ENCODE measurements at regions not wholly inside any gene's neighbourhood (a gene's known extent, or its start where the extent isn't known, plus 50 kb on each side); places are given as distances from the start of the nearest gene placed in this dataset.
"Not testable (repeated sequence)": the region's sequence is repeated elsewhere in the genome, so short reads cannot be mapped to it uniquely, and the experiment has no call there.

DNA sequence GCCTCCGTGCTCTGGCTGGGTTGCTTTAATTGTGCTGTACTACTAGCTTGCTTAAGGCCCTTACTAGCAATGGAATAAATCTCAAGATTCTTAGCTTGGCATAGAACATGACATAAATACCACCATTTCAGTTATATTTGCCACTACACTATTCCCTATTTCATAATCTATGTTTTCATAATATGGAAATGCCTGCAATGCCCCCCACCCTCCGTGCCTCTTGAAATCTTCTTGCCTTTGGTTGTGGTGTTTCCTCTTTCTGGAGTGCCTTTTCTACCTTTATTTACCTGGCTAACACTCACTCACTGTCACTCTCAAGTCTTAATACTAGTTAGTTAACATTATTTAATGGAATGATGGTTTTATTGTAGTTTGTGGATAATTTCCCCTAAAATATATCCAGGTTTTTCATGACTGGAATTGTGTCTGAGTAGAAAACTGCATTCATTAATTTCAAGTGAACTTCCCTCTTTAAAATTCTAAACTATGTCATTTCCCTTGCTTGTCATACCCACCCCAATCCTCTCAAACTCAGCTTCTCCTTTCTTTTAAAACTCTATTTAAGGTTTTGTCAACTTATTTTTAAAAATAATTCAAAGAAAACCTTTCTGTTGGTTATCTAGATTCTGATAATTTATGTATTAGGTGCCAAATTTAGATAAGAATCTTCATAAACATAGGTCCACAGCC lies 521.7 kb upstream of the DAB2 start:
- H3K9ac ChIP-seq (ENCODE audit: low read length): no peak overlapping the region
- peak overlapping the region; percentile 7 for H3K27ac ChIP-seq (ENCODE audit: low read depth, low read length)
- H3K4me3 ChIP-seq (ENCODE audit: low read depth in 1 of 2, low read length in 2 of 2): no peak overlapping the region
- no peaks in the 10 kb centered on the region for H3K36me3 ChIP-seq (ENCODE audit: insufficient read depth, low read length)
- H3K4me1 ChIP-seq (ENCODE audit: insufficient read depth, low read length): no peaks in the 10 kb centered on the region
- H3K9me3 ChIP-seq (ENCODE audit: low read length): no peaks in the 10 kb centered on the region
- H3K27me3 ChIP-seq (ENCODE audit: control insufficient read depth in 1 of 2, insufficient read depth in 2 of 2, low read length in 2 of 2): no peaks in the 10 kb centered on the region

DNA sequence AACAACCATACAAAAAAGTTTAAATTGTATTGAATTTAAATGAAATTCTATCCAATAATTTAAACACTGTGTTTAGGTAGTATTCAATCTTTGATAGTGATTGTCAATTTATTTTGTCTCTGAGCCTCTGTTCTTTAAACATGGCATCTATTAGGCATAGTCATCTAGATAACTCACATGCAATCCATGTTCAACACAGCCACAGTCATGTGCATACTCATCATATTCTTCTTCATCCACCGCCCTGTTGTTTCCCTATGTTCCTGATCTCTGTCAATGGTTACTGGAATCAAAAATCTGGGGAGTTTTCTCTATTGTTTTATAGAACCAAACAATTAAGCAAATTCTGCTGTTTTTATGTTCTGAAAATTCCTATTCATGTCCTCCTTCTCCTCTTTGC lies 521.1 kb upstream of the DAB2 start:
- Histone ChIP-seq H3K4me3 (ENCODE audit: low read depth in 1 of 2, low read length in 2 of 2) (no peak overlapping the region), H3K27me3 (ENCODE audit: control insufficient read depth in 1 of 2, insufficient read depth in 2 of 2, low read length in 2 of 2) (no peaks in the 10 kb centered on the region), H3K9ac (ENCODE audit: low read length) (no peak overlapping the region), H3K9me3 (ENCODE audit: low read length) (no peaks in the 10 kb centered on the region), H3K27ac (ENCODE audit: low read depth, low read length) (no peak overlapping the region), H3K4me1 (ENCODE audit: insufficient read depth, low read length) (no peaks in the 10 kb centered on the region), H3K36me3 (ENCODE audit: insufficient read depth, low read length) (no peaks in the 10 kb centered on the region)

DNA sequence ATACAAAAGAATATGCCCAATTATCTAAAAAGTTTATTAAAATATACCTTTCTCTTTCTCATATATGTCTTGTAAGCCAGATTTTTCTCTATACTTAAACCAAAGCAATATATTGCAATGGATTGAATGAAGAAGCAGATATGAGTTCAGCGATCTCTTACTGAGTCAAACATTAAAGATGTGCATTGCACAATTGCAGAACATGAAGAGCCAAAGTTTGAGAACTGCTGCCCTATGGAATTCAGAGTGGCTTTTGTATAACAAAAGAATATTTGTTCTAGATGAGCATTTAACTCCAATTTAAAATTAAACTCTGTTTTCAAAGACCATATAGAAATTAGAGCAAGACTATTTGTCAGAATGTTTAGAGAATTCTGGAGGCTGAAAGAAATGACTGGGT lies 519.0 kb upstream of the DAB2 start:
- Histone ChIP-seq H3K27ac (ENCODE audit: low read depth, low read length) (no peak overlapping the region), H3K9me3 (ENCODE audit: low read length) (no peaks in the 10 kb centered on the region), H3K36me3 (ENCODE audit: insufficient read depth, low read length) (no peaks in the 10 kb centered on the region), H3K4me1 (ENCODE audit: insufficient read depth, low read length) (no peaks in the 10 kb centered on the region), H3K9ac (ENCODE audit: low read length) (no peak overlapping the region), H3K27me3 (ENCODE audit: control insufficient read depth in 1 of 2, insufficient read depth in 2 of 2, low read length in 2 of 2) (no peaks in the 10 kb centered on the region), H3K4me3 (ENCODE audit: low read depth in 1 of 2, low read length in 2 of 2) (no peak overlapping the region)

DNA sequence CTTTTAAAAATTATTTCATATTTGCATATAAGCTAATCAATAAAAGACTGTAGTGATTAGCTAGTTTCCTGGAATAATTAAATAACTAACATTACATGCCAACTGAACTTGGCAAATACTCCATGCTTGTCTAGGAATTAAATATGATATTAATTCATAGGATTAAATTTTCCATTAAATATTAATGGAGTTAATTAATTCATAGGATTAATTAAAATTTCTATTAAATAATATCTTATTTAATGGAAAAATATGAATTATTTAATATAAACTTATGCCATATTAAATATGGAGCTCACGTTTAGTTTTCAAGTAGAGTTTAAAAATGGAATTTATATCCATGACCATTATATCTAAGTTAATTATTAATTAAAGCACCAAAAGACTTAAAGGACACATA lies 517.8 kb upstream of the DAB2 start:
- no peaks in the 10 kb centered on the region for H3K36me3 ChIP-seq (ENCODE audit: insufficient read depth, low read length)
- H3K9me3 ChIP-seq (ENCODE audit: low read length): no peaks in the 10 kb centered on the region
- no peak overlapping the region for H3K9ac ChIP-seq (ENCODE audit: low read length)
- no peaks in the 10 kb centered on the region for H3K4me1 ChIP-seq (ENCODE audit: insufficient read depth, low read length)
- H3K4me3 ChIP-seq (ENCODE audit: low read depth in 1 of 2, low read length in 2 of 2): no peak overlapping the region
- H3K27ac ChIP-seq (ENCODE audit: low read depth, low read length): no peak overlapping the region
- no peaks in the 10 kb centered on the region for H3K27me3 ChIP-seq (ENCODE audit: control insufficient read depth in 1 of 2, insufficient read depth in 2 of 2, low read length in 2 of 2)

DNA sequence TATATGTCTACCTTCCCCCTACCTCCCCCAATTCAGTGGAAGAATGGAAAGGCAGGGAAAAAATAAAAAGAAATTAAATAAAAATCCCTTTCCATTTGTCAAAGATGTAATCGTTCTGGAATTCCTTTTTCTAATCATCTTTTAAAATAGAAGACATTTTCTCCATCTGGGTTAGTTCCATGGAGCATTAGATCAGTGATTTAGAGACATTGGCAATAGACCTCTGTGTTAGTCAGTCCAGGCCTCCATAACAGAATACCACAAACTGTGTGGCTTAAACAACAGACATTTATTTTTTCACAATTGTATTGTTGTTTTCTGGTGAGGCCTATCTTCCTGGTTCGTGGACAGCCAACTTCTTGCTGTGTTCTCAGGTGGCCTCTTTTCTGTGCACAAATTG lies 516.6 kb upstream of the DAB2 start:
- Histone ChIP-seq H3K9ac (ENCODE audit: low read length) (no peak overlapping the region), H3K4me1 (ENCODE audit: insufficient read depth, low read length) (no peaks in the 10 kb centered on the region), H3K36me3 (ENCODE audit: insufficient read depth, low read length) (no peaks in the 10 kb centered on the region), H3K27ac (ENCODE audit: low read depth, low read length) (no peak overlapping the region), H3K27me3 (ENCODE audit: control insufficient read depth in 1 of 2, insufficient read depth in 2 of 2, low read length in 2 of 2) (no peaks in the 10 kb centered on the region), H3K9me3 (ENCODE audit: low read length) (no peaks in the 10 kb centered on the region), H3K4me3 (ENCODE audit: low read depth in 1 of 2, low read length in 2 of 2) (no peak overlapping the region)

DNA sequence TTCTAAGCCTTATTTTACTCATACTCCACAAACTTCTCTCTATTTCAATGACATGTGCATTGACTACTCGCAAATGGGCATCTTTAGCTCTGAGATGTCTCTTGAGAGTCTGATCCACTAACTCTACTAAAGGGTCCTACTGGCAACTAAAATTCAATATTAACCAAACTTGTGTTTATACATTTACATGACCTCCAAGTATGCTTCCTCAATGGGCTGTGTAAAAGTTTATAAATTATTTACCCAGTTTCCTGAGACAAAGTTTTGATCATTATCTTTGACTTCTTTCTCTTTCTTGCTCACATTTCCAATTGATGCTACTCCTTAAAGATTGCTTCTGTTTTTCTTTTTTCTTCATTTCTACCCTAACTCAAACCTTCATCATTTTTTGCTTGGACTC lies 510.1 kb upstream of the DAB2 start:
- Histone ChIP-seq H3K4me3 (ENCODE audit: low read depth in 1 of 2, low read length in 2 of 2) (no peak overlapping the region), H3K4me1 (ENCODE audit: insufficient read depth, low read length) (no peaks in the 10 kb centered on the region), H3K9me3 (ENCODE audit: low read length) (no peaks in the 10 kb centered on the region), H3K27me3 (ENCODE audit: control insufficient read depth in 1 of 2, insufficient read depth in 2 of 2, low read length in 2 of 2) (no peaks in the 10 kb centered on the region), H3K36me3 (ENCODE audit: insufficient read depth, low read length) (no peaks in the 10 kb centered on the region), H3K9ac (ENCODE audit: low read length) (no peak overlapping the region), H3K27ac (ENCODE audit: low read depth, low read length) (no peak overlapping the region)

DNA sequence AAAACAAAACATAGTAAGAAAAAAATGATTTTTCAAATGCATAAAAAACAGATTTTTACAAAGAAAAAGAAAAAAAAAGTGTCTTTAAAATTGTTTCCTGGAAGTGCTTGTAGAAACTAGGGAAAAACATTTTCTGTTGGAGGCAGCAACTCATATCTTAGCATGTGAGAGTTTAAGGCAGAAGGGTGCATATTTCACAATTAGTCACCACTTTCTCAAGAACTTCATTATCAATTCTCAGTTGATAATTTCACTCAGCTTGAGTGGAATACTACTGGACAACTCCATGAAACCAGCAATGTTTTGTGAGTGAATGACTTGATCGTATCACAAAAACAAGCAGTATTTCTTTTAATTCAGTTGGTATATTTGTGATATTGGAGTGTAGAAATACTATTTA lies 508.3 kb upstream of the DAB2 start:
- no peaks in the 10 kb centered on the region for H3K36me3 ChIP-seq (ENCODE audit: insufficient read depth, low read length)
- no peaks in the 10 kb centered on the region for H3K27me3 ChIP-seq (ENCODE audit: control insufficient read depth in 1 of 2, insufficient read depth in 2 of 2, low read length in 2 of 2)
- no peaks in the 10 kb centered on the region for H3K9me3 ChIP-seq (ENCODE audit: low read length)
- H3K4me1 ChIP-seq (ENCODE audit: insufficient read depth, low read length): no peaks in the 10 kb centered on the region
- H3K4me3 ChIP-seq (ENCODE audit: low read depth in 1 of 2, low read length in 2 of 2): no peak overlapping the region
- H3K27ac ChIP-seq (ENCODE audit: low read depth, low read length): no peak overlapping the region
- no peak overlapping the region for H3K9ac ChIP-seq (ENCODE audit: low read length)

DNA sequence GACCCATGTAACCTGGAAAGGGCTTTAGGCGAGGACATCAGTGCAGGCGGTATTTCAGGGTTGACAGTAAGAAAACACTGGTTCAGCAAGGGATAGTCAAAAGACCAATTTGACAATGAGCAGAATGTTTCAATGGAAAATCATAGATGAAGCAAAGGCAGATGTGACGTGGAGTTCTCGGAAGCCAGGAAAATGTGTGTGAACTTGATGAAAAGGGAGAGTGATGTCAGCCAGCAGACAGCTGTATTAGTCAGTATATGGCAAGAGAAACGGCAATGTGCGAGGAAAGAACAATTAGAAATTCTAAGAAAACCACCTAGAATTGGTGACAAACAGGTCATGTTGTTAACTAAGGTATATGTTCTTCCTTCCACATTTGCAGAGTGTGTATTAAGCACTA lies 503.9 kb upstream of the DAB2 start:
- Histone ChIP-seq H3K9me3 (ENCODE audit: low read length) (no peaks in the 10 kb centered on the region), H3K27ac (ENCODE audit: low read depth, low read length) (no peak overlapping the region), H3K27me3 (ENCODE audit: control insufficient read depth in 1 of 2, insufficient read depth in 2 of 2, low read length in 2 of 2) (no peaks in the 10 kb centered on the region), H3K4me1 (ENCODE audit: insufficient read depth, low read length) (no peaks in the 10 kb centered on the region), H3K4me3 (ENCODE audit: low read depth in 1 of 2, low read length in 2 of 2) (no peak overlapping the region), H3K36me3 (ENCODE audit: insufficient read depth, low read length) (no peaks in the 10 kb centered on the region), H3K9ac (ENCODE audit: low read length) (no peak overlapping the region)

DNA sequence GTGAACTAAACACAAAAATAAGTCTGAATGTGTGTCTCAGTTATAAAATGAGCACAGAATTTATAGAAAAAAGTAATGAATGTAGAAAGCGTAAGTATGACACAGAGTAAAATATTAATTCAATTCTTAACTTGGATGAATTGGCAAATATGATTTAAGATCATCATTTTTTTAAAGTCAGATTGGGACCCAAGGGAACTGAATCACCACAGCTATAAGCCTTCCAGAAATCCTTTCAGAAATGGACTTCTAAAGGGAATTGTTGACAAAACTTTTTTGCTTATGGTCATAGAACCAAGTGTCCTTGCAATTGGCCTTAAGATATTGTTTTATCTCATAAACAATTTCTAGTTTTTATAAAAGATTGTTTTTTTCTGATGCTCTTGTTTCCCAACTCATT lies 495.1 kb upstream of the DAB2 start:
- H3K9me3 ChIP-seq (ENCODE audit: low read length): no peaks in the 10 kb centered on the region
- H3K36me3 ChIP-seq (ENCODE audit: insufficient read depth, low read length): no peaks in the 10 kb centered on the region
- H3K4me3 ChIP-seq (ENCODE audit: low read depth in 1 of 2, low read length in 2 of 2): no peak overlapping the region
- H3K27ac ChIP-seq (ENCODE audit: low read depth, low read length): no peak overlapping the region
- no peak overlapping the region for H3K9ac ChIP-seq (ENCODE audit: low read length)
- H3K4me1 ChIP-seq (ENCODE audit: insufficient read depth, low read length): no peaks in the 10 kb centered on the region
- no peaks in the 10 kb centered on the region for H3K27me3 ChIP-seq (ENCODE audit: control insufficient read depth in 1 of 2, insufficient read depth in 2 of 2, low read length in 2 of 2)

DNA sequence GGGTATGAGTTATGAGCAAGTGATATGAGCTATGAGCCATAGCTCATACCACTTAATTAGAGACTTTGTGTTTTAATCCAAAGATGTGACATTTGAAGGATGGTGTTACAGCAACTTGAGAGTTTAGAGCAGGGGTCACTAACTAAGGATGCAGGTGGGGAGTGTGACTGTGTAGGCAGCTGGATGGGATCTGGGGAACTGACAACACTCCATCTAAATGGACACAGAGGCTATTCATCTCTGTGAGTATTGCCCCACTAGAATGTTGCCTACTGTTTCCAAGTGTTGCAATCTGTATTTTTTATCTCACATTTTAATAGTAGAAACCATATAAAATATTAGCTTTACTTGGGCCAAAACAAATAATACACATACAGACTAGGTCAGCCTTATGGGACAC lies 488.1 kb upstream of the DAB2 start:
- H3K9ac ChIP-seq (ENCODE audit: low read length): no peak overlapping the region
- H3K36me3 ChIP-seq (ENCODE audit: insufficient read depth, low read length): no peaks in the 10 kb centered on the region
- H3K9me3 ChIP-seq (ENCODE audit: low read length): no peaks in the 10 kb centered on the region
- H3K4me1 ChIP-seq (ENCODE audit: insufficient read depth, low read length): no peaks in the 10 kb centered on the region
- H3K27me3 ChIP-seq (ENCODE audit: control insufficient read depth in 1 of 2, insufficient read depth in 2 of 2, low read length in 2 of 2): no peaks in the 10 kb centered on the region
- no peak overlapping the region for H3K4me3 ChIP-seq (ENCODE audit: low read depth in 1 of 2, low read length in 2 of 2)
- no peak overlapping the region for H3K27ac ChIP-seq (ENCODE audit: low read depth, low read length)

DNA sequence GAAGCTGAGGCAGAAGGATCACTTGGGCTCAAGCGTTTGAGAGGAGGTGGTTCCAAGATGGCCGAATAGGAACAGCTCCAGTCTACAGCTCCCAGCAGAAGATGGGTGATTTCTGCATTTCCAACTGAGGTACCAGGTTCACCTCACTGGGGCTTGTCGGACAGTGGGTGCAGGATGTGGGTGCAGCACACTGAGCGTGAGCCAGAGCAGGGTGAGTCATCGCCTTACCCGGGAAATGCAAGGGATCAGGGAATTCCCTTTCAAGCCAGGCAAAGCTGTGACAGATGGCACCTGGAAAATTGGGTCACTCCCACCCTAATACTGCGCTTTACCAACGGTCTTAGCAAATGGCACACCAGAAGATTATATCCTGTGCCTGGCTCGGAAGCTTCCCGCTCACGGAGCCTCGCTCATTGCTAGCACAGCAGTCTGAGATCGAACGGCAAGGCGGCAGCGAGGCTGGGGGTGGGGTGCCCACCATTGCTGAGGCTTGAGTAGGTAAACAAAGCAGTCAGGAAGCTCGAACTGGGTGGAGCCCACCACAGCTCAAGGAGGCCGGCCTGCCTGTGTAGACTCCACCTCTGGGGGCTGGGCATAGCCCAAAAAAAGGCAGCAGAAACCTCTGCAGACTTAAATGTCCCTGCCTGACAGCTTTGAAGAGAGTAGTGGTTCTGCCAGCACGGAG lies 482.6 kb upstream of the DAB2 start:
- H3K27me3 ChIP-seq (ENCODE audit: control insufficient read depth in 1 of 2, insufficient read depth in 2 of 2, low read length in 2 of 2); H3K4me3 ChIP-seq (ENCODE audit: low read depth in 1 of 2, low read length in 2 of 2); H3K4me1 ChIP-seq (ENCODE audit: insufficient read depth, low read length); H3K9ac ChIP-seq (ENCODE audit: low read length); H3K36me3 ChIP-seq (ENCODE audit: insufficient read depth, low read length); H3K27ac ChIP-seq (ENCODE audit: low read depth, low read length); H3K9me3 ChIP-seq (ENCODE audit: low read length): not testable (repeated sequence)

DNA sequence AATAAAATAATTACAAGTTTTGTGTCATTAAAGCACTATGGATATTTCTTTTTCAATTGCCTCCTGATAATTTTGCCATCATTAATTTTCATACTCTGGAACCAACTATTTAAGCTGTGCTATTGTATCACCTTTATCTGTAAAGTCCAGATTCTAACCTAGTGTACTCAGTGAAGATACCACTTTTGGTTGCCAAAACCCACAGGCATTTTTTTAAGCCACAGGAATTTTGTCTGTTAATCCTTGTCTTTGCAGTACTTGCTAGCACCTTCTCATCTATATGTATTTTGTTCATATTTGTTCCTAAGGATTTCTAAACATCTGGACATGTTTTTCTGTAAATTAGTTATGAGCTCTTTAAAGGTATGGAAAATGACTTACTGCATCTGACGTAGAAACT lies 481.4 kb upstream of the DAB2 start:
- Histone ChIP-seq H3K9me3 (ENCODE audit: low read length) (no peaks in the 10 kb centered on the region), H3K9ac (ENCODE audit: low read length) (no peak overlapping the region), H3K27me3 (ENCODE audit: control insufficient read depth in 1 of 2, insufficient read depth in 2 of 2, low read length in 2 of 2) (no peaks in the 10 kb centered on the region), H3K27ac (ENCODE audit: low read depth, low read length) (no peak overlapping the region), H3K4me3 (ENCODE audit: low read depth in 1 of 2, low read length in 2 of 2) (no peak overlapping the region), H3K36me3 (ENCODE audit: insufficient read depth, low read length) (no peaks in the 10 kb centered on the region), H3K4me1 (ENCODE audit: insufficient read depth, low read length) (peaks cover 5% of the 10 kb centered on the region)
